Neural cell (in vitro differentiated cells): ENCODE measurements at regions not wholly inside any gene's neighbourhood (a gene's known extent, or its start where the extent isn't known, plus 50 kb on each side); places are given as distances from the start of the nearest gene placed in this dataset.

Source experiments
- EP300 ChIP-seq: fragments of 450-650 bp; conservative IDR thresholded peaks from 2 replicates; pipeline ENCODE4 v1.6.1; 2014; ENCODE audit warnings: antibody characterized with exemption, mild to moderate bottlenecking, moderate library complexity; ENCODE audit not compliant: poor library complexity, severe bottlenecking
- MXI1 ChIP-seq: fragments of 450-650 bp; conservative IDR thresholded peaks from 2 replicates; pipeline ENCODE4 v1.6.1; 2014; ENCODE audit warnings: antibody characterized with exemption, mild to moderate bottlenecking; ENCODE audit not compliant: poor library complexity, severe bottlenecking
- POLR2AphosphoS5 ChIP-seq: IDR thresholded peaks from 2 replicates; pipeline ENCODE4 v1.6.1; 2012

GRCh38 chr6:168837254-168838036, 396.5 kb downstream of the SMOC2 start:
- TF ChIP-seq MXI1 (no peak), POLR2AphosphoS5 (no peak), EP300 (no peak)
